Endodermal cell (in vitro differentiated cells): ENCODE measurements at regions not wholly inside any gene's neighbourhood (a gene's known extent, or its start where the extent isn't known, plus 50 kb on each side); places are given as distances from the start of the nearest gene placed in this dataset.

ENCODE experiments used
- DNase-seq: peaks from one replicate; pipeline ENCODE4 v3.0.0-alpha.2; 2017
- H3K27ac ChIP-seq: 2 replicates; pipeline ENCODE4 v1.5.1; 2013; ENCODE audit warnings: mild to moderate bottlenecking, low read depth, low read length, moderate library complexity
- H3K27me3 ChIP-seq: 2 replicates; pipeline ENCODE4 v1.6.1; 2013; ENCODE audit warnings: mild to moderate bottlenecking, low read length, moderate library complexity; ENCODE audit not compliant: insufficient read depth, control insufficient read depth, poor library complexity, severe bottlenecking
- H3K36me3 ChIP-seq: 2 replicates; pipeline ENCODE4 v1.7.0; 2013; ENCODE audit warnings: mild to moderate bottlenecking, low read length, moderate library complexity; ENCODE audit not compliant: control insufficient read depth, insufficient read depth
- H3K4me1 ChIP-seq: one replicate; pipeline ENCODE4 v1.7.0; 2013; ENCODE audit warnings: low read length; ENCODE audit not compliant: control insufficient read depth, insufficient read depth
- H3K4me3 ChIP-seq: 2 replicates; pipeline ENCODE4 v1.5.1; 2013; ENCODE audit warnings: mild to moderate bottlenecking, low read length, moderate library complexity
- H3K9ac ChIP-seq: 2 replicates; pipeline ENCODE4 v1.6.1; 2013; ENCODE audit warnings: mild to moderate bottlenecking, low read length, moderate library complexity; ENCODE audit not compliant: poor library complexity, severe bottlenecking; ENCODE audit errors: extremely low read depth
- H3K9me3 ChIP-seq: 2 replicates; pipeline ENCODE4 v1.6.1; 2013; ENCODE audit warnings: mild to moderate bottlenecking, low read length, moderate library complexity; ENCODE audit not compliant: control insufficient read depth
- H3K27ac Mint-ChIP-seq: 2 replicates; pipeline ENCODE4 v1.8.0; 2020; ENCODE audit warnings: mixed read lengths
- H3K27me3 Mint-ChIP-seq: 2 replicates; pipeline ENCODE4 v1.8.0; 2021; ENCODE audit warnings: mild to moderate bottlenecking, mixed read lengths; ENCODE audit not compliant: insufficient read depth
- H3K36me3 Mint-ChIP-seq: 2 replicates; pipeline ENCODE4 v1.8.0; 2020; ENCODE audit warnings: low read depth, mixed read lengths
- H3K4me1 Mint-ChIP-seq: 2 replicates; pipeline ENCODE4 v1.8.0; 2020; ENCODE audit warnings: mixed read lengths
- H3K4me3 Mint-ChIP-seq: 2 replicates; pipeline ENCODE4 v1.8.0; 2020; ENCODE audit warnings: mild to moderate bottlenecking, moderate library complexity, mixed read lengths
- H3K9me3 Mint-ChIP-seq: 2 replicates; pipeline ENCODE4 v1.8.0; 2020; ENCODE audit warnings: mild to moderate bottlenecking, mixed read lengths
- CTCF ChIP-seq: fragments of 200-600 bp; sonication (generic); conservative IDR thresholded peaks from 2 replicates; pipeline ENCODE4 v1.5.0; 2021; ENCODE audit warnings: antibody characterized with exemption, mild to moderate bottlenecking
- WGBS, 2 experiments: methylation state at CpG; one replicate each; pipeline versions ENCODE4 v1.1.5 to v1.1.7; 2013; ENCODE audit warnings: missing lambda C conversion rate in 2 of 2, mixed read lengths in 1 of 2; ENCODE audit not compliant: insufficient coverage in 1 of 2, insufficient read length in 1 of 2; 5-methylcytosine and 5-hydroxymethylcytosine counted together

- H3K36me3 Mint-ChIP-seq = no peaks in the 10 kb centered on the region
Observed at GRCh38 chr15:99452010-99452409, 113.8 kb upstream of the MEF2A start.

DNA sequence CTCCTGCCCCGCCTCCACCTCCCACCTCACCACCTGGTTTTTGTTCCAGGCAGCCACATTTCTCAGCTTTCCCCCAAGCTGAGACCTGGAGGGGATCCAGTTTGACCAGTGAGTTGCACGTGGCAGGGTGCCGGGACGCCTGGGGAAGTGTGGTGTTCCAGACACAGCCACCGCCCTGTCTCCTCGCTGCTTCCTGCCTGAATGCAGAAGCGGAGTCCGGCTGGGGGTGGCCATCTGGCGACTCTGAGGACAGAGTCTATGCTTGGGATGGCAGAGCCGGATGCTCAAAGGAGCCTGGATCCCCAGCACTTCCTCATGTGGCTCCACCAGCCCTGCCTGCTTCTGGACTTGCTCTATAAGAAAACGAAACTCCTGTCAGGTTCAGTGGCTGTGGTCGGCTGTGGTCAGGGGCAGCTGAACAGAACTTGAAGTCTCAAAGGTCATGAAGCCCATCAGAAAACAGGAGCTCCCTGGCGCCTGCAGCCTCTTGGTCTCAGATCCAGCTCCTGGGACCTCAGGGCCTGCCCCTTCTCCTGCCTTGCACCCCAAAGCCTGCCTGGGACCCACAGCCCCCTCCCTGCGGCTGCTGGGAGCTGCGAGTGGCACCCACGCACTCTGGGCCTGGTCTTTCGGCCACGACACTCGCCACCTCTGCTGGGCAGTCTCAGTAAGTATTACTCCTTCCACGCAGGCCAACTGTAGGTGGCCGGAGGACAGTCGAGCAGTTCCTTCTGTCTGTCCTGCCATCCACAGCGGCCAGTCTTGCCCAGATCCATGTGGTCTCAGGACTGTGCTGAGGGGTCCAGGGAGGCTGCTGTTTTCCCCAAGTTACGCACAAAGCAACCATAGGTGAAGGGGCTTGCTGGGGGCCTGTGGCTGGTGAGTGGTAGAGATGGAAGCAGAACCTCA, 112.8 kb upstream of the MEF2A start:
- Histone ChIP-seq H3K27me3 (no peaks in the 10 kb centered on the region), H3K4me1 (no peaks in the 10 kb centered on the region), H3K27ac (no peak overlapping the region), H3K36me3 (no peaks in the 10 kb centered on the region), H3K9me3 (no peaks in the 10 kb centered on the region), H3K4me3 (no peak overlapping the region), H3K9ac (no peak overlapping the region)
- H3K27ac Mint-ChIP-seq = no peak overlapping the region
- 89% methylated on average over 14 to 24 of the region's 24 CpGs for WGBS, 2 experiments
- H3K9me3 Mint-ChIP-seq = no peaks in the 10 kb centered on the region
- no peak for TF ChIP-seq CTCF
- no peaks in the 10 kb centered on the region for H3K27me3 Mint-ChIP-seq
- DNase-seq = peak; percentile 38
- peaks cover 11% of the 10 kb centered on the region for H3K4me1 Mint-ChIP-seq
- no peak overlapping the region for H3K4me3 Mint-ChIP-seq
- no peaks in the 10 kb centered on the region for H3K36me3 Mint-ChIP-seq

More at GRCh38 chr15:99452010-99452409, 113.8 kb upstream of the MEF2A start:
- Mint-ChIP-seq H3K4me3 (no peak overlapping the region), H3K4me1 (peaks cover 11% of the 10 kb centered on the region), H3K27ac (no peak overlapping the region), H3K9me3 (no peaks in the 10 kb centered on the region), H3K27me3 (no peaks in the 10 kb centered on the region)
- no peaks in the 10 kb centered on the region for H3K36me3 ChIP-seq
- no peak for TF ChIP-seq CTCF
- no peaks in the 10 kb centered on the region for H3K9me3 ChIP-seq
- no peak overlapping the region for H3K9ac ChIP-seq
- H3K27ac ChIP-seq = no peak overlapping the region
- WGBS, 2 experiments = 94 to 96% methylated on average over 11 of the region's 11 CpGs
- no peaks in the 10 kb centered on the region for H3K4me1 ChIP-seq
- no peaks in the 10 kb centered on the region for H3K27me3 ChIP-seq
- H3K4me3 ChIP-seq = no peak overlapping the region
- DNase-seq = peak; percentile 26

DNA sequence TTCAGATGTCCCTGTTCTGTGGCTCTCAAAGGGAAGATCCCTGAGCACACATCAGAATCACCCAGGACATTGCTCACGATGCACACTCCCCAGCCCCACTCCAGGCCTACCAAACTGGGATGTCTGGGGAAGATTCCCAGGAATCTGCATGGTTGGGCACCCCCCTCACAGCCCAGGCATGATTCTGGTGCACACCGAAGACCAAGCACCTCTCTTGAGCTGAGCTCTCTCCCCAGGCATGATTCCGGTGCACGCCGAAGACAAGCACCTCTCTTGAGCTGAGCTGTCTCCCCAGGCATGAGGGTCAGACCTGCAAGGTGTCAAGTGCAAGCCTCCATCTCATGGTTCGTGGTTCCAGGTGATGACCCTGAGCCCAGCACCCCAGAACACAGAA, 112.2 kb upstream of the MEF2A start:
- Mint-ChIP-seq H3K9me3 (no peaks in the 10 kb centered on the region), H3K4me1 (peaks cover 11% of the 10 kb centered on the region), H3K4me3 (no peak overlapping the region), H3K36me3 (no peaks in the 10 kb centered on the region), H3K27me3 (no peaks in the 10 kb centered on the region), H3K27ac (no peak overlapping the region)
- DNase-seq = peak; percentile 31
- Histone ChIP-seq H3K27me3 (no peaks in the 10 kb centered on the region), H3K36me3 (no peaks in the 10 kb centered on the region), H3K4me1 (no peaks in the 10 kb centered on the region), H3K4me3 (no peak overlapping the region), H3K9me3 (no peaks in the 10 kb centered on the region), H3K9ac (no peak overlapping the region), H3K27ac (no peak overlapping the region)
- no peak for TF ChIP-seq CTCF
- WGBS, 2 experiments = 93% methylated on average over 6 of the region's 6 CpGs; no CpG with 5 or more reads in 1 of the 2 experiments
